K562 (cell line): ENCODE measurements at regions not wholly inside any gene's neighbourhood (a gene's known extent, or its start where the extent isn't known, plus 50 kb on each side); places are given as distances from the start of the nearest gene placed in this dataset.

Experiments used
- ATAC-seq: fragments of 200-7000 bp; cut with Tn5 transposase; 3 replicates; pipeline ENCODE4 v1.9.1; 2020; ENCODE audit warnings: moderate library complexity
- BruUV-seq: library from RNA; stranded (reverse); fragments of 400-500 nt; replicated peaks from 2 replicates; lab custom pipeline; 2021; lab: Mats Ljungman, UMichigan
- CTCF ChIA-PET: fragments of 300-600 bp; formaldehyde crosslinking; extraction: SDS; loops from one replicate; lab custom pipeline; 2021; ENCODE audit warnings: low intra/inter-chr PET ratio; lab: Yijun Ruan, JAX
- POLR2A ChIA-PET: fragments of 300-600, 350-650 bp; sonication (Branson Sonifier 250); formaldehyde crosslinking; extraction: SDS; loops from one replicate; lab custom pipeline; 2021; ENCODE audit warnings: antibody characterized with exemption, inconsistent platforms; lab: Yijun Ruan, JAX
- DNase-seq, 4 experiments: peaks; one replicate each; pipeline versions ENCODE4 v3.0.0 to v3.0.0-alpha.2; 2011 to 2018; ENCODE audit warnings: low spot score in 3 of 4, mixed read lengths in 3 of 4; ENCODE audit errors: extremely low read depth in 1 of 4
- FAIRE-seq: peaks from 2 replicates; lab custom pipeline; 2011; peaks lifted over from hg19 to GRCh38; lab: Jason Lieb, UNC
- H2AFZ ChIP-seq: 2 replicates; pipeline ENCODE4 v1.6.0; 2011; ENCODE audit warnings: low read depth, low read length, control low read depth, inconsistent platforms
- H3K27ac ChIP-seq: fragments of 200-600 bp; 3 replicates; pipeline ENCODE4 v1.8.0; 2011; ENCODE audit warnings: low read depth, mild to moderate bottlenecking, control low read depth, inconsistent platforms, low read length, moderate library complexity, mixed read lengths; ENCODE audit errors: extremely low read depth
- H3K27me3 ChIP-seq, 2 experiments: fragments of 300-600 bp in 1 of 2; 2 replicates in 1 of 2; 3 replicates in 1 of 2; pipeline versions ENCODE4 v1.6.0 to v1.8.0; 2011; ENCODE audit warnings: inconsistent platforms in 2 of 2, low read length in 2 of 2, mild to moderate bottlenecking in 1 of 2, mixed read lengths in 1 of 2, moderate library complexity in 1 of 2; ENCODE audit not compliant: control insufficient read depth in 2 of 2, insufficient read depth in 2 of 2
- H3K36me3 ChIP-seq: fragments of 300-600 bp; 3 replicates; pipeline ENCODE4 v1.8.0; 2011; ENCODE audit warnings: mild to moderate bottlenecking, low read length, inconsistent platforms; ENCODE audit not compliant: control insufficient read depth, insufficient read depth
- H3K4me1 ChIP-seq, 2 experiments: fragments of 200-600 bp in 1 of 2; replicated peaks in 1 of 2; 2 replicates in 1 of 2; 3 replicates in 1 of 2; pipeline versions ENCODE4 v1.5.1 to v1.8.0; 2011; ENCODE audit warnings: inconsistent platforms in 2 of 2, low read length in 2 of 2, mild to moderate bottlenecking in 1 of 2, mixed read lengths in 1 of 2, moderate library complexity in 1 of 2; ENCODE audit not compliant: control insufficient read depth in 2 of 2, insufficient read depth in 2 of 2
- H3K4me2 ChIP-seq: 2 replicates; pipeline ENCODE4 v1.6.1; 2011; ENCODE audit warnings: low read length, control low read depth, inconsistent platforms, mixed read lengths; ENCODE audit not compliant: insufficient read depth
- H3K4me3 ChIP-seq: fragments of 200-600 bp; sonication (generic), shearing (Covaris generic); 2 replicates; pipeline ENCODE4 v1.5.1; 2016; ENCODE audit warnings: control low read depth, inconsistent platforms
- H3K79me2 ChIP-seq: fragments of 200-600 bp; 3 replicates; pipeline ENCODE4 v1.8.0; 2011; ENCODE audit warnings: low read length, inconsistent platforms; ENCODE audit not compliant: control insufficient read depth, insufficient read depth
- H3K9ac ChIP-seq, 2 experiments: 2 replicates each; pipeline versions ENCODE4 v1.6.0 to v1.6.1; 2011; ENCODE audit warnings: low read depth in 2 of 2, low read length in 2 of 2, control low read depth in 1 of 2, inconsistent platforms in 1 of 2, mild to moderate bottlenecking in 1 of 2, mixed read lengths in 1 of 2; ENCODE audit not compliant: insufficient read depth in 1 of 2
- H3K9me1 ChIP-seq: one replicate; pipeline ENCODE4 v1.6.0; 2011; ENCODE audit warnings: inconsistent platforms, mild to moderate bottlenecking, low read length, moderate library complexity; ENCODE audit not compliant: control insufficient read depth, insufficient read depth
- H3K9me3 ChIP-seq: replicated peaks from 2 replicates; pipeline ENCODE4 v1.5.1; 2011; ENCODE audit warnings: low read depth, low read length, inconsistent platforms; ENCODE audit not compliant: control insufficient read depth, insufficient read depth
- H4K20me1 ChIP-seq: replicated peaks from 2 replicates; pipeline ENCODE4 v1.6.1; 2011; ENCODE audit warnings: low read length, inconsistent platforms, mixed read lengths; ENCODE audit not compliant: control insufficient read depth, insufficient read depth
- CHCHD3 ChIP-seq: fragments of 250-450 bp; sonication (Bioruptor Pico); IDR thresholded peaks from 2 replicates; pipeline ENCODE4 v2.1.2; 2022; ENCODE audit warnings: mild to moderate bottlenecking
- ERF ChIP-seq: fragments of 450-650 bp; formaldehyde crosslinking; IDR thresholded peaks from 2 replicates; pipeline ENCODE4 v1.4.0; 2020; ENCODE audit warnings: mild to moderate bottlenecking, mixed read lengths
- KAT7 ChIP-seq: sonication (generic); formaldehyde crosslinking; IDR thresholded peaks from 2 replicates; pipeline ENCODE4 v1.8.0; 2022; ENCODE audit warnings: missing genetic modification reagents, mild to moderate bottlenecking, borderline replicate concordance
- RFX1 ChIP-seq: fragments of 450-650 bp; IDR thresholded peaks from 2 replicates; pipeline ENCODE4 v1.6.1; 2016; ENCODE audit warnings: mild to moderate bottlenecking, moderate library complexity
- SAFB ChIP-seq: fragments of 200-400 bp; formaldehyde crosslinking; IDR thresholded peaks from 2 replicates; pipeline ENCODE4 v1.6.1; 2017; ENCODE audit warnings: low read depth, low read length, borderline replicate concordance
- SLC30A9 ChIP-seq: fragments of 250-450 bp; sonication (Bioruptor Pico); IDR thresholded peaks from 2 replicates; pipeline ENCODE4 v1.8.0; 2022; ENCODE audit warnings: mild to moderate bottlenecking, moderate library complexity
- ZNF146 ChIP-seq: IDR thresholded peaks from one replicate; pipeline ENCODE4 v1.6.1; 2018; ENCODE audit warnings: missing compliant biosample characterization; ENCODE audit not compliant: unreplicated experiment
- ZNF57 ChIP-seq: fragments of 450-650 bp; formaldehyde crosslinking; IDR thresholded peaks from 2 replicates; pipeline ENCODE4 v1.4.0; 2020; ENCODE audit warnings: mild to moderate bottlenecking, moderate library complexity
- WGBS: fragments of 100-300 bp; shearing (Covaris generic); methylation state at CpG from one replicate; pipeline ENCODE4 v1.1.6; 2016; ENCODE audit warnings: low coverage, mixed read lengths; ENCODE audit not compliant: insufficient coverage; ENCODE audit errors: missing lambda C conversion rate; 5-methylcytosine and 5-hydroxymethylcytosine counted together
- in situ Hi-C: fragments of 300-500 bp; cut with MboI; formaldehyde crosslinking; loops from 4 replicates; pipeline ENCODE4 v1.15.0; 2018; ENCODE audit warnings: inconsistent platforms, mixed read lengths
- intact Hi-C: fragments of 100-400 bp; cut with micrococcal nuclease; formaldehyde crosslinking; loops from 2 replicates; pipeline ENCODE4 v1.14.2; 2022

DNA sequence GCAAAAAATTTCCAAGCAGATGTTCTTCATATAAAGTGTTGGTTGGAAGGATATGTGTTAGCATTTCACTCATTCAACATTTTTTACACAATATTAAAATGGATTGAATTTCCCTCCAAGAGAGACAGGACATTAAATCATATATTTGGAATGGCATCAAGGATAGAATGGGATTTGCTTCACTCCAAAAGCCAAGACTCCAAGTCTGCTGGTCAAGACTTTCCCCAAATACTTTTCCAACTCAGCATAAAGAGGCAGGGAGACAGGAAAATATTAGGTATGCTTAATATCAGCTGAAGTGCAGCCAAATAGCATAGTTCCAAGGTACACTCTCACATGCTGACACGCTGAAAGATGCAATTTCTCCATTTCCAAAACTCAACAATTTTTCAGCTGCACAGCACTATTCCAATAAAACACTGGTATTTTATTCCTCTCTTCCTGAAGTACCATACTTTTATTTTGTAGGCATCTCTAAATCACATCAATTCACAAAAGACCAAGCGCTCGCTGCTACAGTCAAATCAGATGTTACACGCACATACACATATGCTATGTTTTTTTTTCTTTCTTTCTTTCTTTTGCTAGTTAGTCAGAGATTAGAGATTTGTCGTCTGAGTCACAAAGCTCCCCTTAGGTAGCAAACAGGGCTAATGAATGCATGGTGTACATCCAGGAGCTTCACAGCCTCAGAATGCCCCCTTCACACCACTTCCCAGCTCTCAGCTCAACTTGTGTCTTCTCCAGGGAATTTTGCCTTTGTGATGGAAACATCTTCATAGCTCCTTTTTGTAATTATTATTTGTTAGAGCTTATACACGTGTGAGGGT, 1033.8 kb upstream of the AUTS2 start:
- Histone ChIP-seq H3K27ac (no peak overlapping the region), H3K79me2 (no peaks in the 10 kb centered on the region), H3K9ac (no peak overlapping the region), H3K36me3 (no peaks in the 10 kb centered on the region), H3K9me1 (no peaks in the 10 kb centered on the region), H3K27me3 (no peaks in the 10 kb centered on the region), H3K9me3 (peaks cover 2% of the 10 kb centered on the region; the same call in 1 of the 2 replicates), H3K4me2 (no peak overlapping the region), H3K4me3 (no peak overlapping the region), H3K4me1 (no peaks in the 10 kb centered on the region), H4K20me1 (no peaks in the 10 kb centered on the region), H2AFZ (no peak overlapping the region)
- in situ Hi-C loops, result no loop called here
- DNase-seq (no peak), FAIRE-seq (no peak), ATAC-seq (no peak)
- TF ChIP-seq CHCHD3 (no peak), KAT7 (CRISPR knock-in tag) (no peak), ERF (CRISPR knock-in tag) (no peak), SLC30A9 (CRISPR knock-in tag) (no peak), RFX1 (no peak), SAFB (no peak), ZNF146 (CRISPR knock-in tag) (no peak), ZNF57 (CRISPR knock-in tag) (no peak)
- CTCF ChIA-PET, result no interaction called here
- under 1% methylated on average over 6 of the region's 6 CpGs for WGBS
- POLR2A ChIA-PET, result no interaction called here
- intact Hi-C loops, result no loop called here
- BruUV-seq, result no TSS peak
